Natural killer cell treated with Interleukin-12 subunit alpha and Interleukin-12 subunit beta and Interleukin-15 and Interleukin-18, amount 100 ng/mL, for 72 hours (primary cell): ENCODE measurements at regions not wholly inside any gene's neighbourhood (a gene's known extent, or its start where the extent isn't known, plus 50 kb on each side); places are given as distances from the start of the nearest gene placed in this dataset.

Experiments used
- ATAC-seq, 2 donors: fragments of 150-1000 bp; cut with Tn5 transposase in 1 of 2; sonication (Bioruptor Pico), chemical (Tn5 transposase) in 1 of 2; 2 replicates each; pipeline ENCODE4 v1.10.0; 2021
- DNase-seq: peaks from one replicate; pipeline ENCODE4 v3.0.0; 2022; ENCODE audit warnings: low spot score
- H3K27ac Mint-ChIP-seq, 2 donors: 1 replicate in 1 of 2; 2 replicates in 1 of 2; pipeline ENCODE4 v1.8.0; 2022; ENCODE audit warnings: mixed read lengths in 2 of 2, mild to moderate bottlenecking in 1 of 2, moderate library complexity in 1 of 2
- H3K27me3 Mint-ChIP-seq, 2 donors: 1 replicate in 1 of 2; 2 replicates in 1 of 2; pipeline ENCODE4 v1.8.0; 2022; ENCODE audit warnings: mixed read lengths in 2 of 2
- H3K36me3 Mint-ChIP-seq: one replicate; pipeline ENCODE4 v1.8.0; 2022; ENCODE audit warnings: mixed read lengths
- H3K4me1 Mint-ChIP-seq, 2 donors: 1 replicate in 1 of 2; 2 replicates in 1 of 2; pipeline ENCODE4 v1.8.0; 2022; ENCODE audit warnings: low read depth in 2 of 2, mixed read lengths in 2 of 2, mild to moderate bottlenecking in 1 of 2
- H3K4me3 Mint-ChIP-seq: one replicate; pipeline ENCODE4 v1.8.0; 2022; ENCODE audit warnings: mixed read lengths
- H3K9me3 Mint-ChIP-seq: 2 replicates; pipeline ENCODE4 v1.8.0; 2022; ENCODE audit warnings: mixed read lengths

GRCh38 chr7:47633134-47633533, 51.2 kb upstream of the TNS3 start:
- H3K4me1 Mint-ChIP-seq: no peaks in the 10 kb centered on the region
- no peaks in the 10 kb centered on the region for H3K27me3 Mint-ChIP-seq
- no peak for ATAC-seq
- no peak overlapping the region for H3K27ac Mint-ChIP-seq
- H3K4me3 Mint-ChIP-seq: no peak overlapping the region
- no peaks in the 10 kb centered on the region for H3K9me3 Mint-ChIP-seq
- no peaks in the 10 kb centered on the region for H3K36me3 Mint-ChIP-seq
- no peak for DNase-seq
